HG03460 (cell line): ENCODE measurements at regions not wholly inside any gene's neighbourhood (a gene's known extent, or its start where the extent isn't known, plus 50 kb on each side); places are given as distances from the start of the nearest gene placed in this dataset.
"Not testable (repeated sequence)": the region's sequence is repeated elsewhere in the genome, so short reads cannot be mapped to it uniquely, and the experiment has no call there.

ENCODE experiments used
- ATAC-seq: cut with Tn5 transposase; IDR thresholded peaks from one replicate; pipeline ENCODE4 v1.9.1; 2021; ENCODE audit not compliant: unreplicated experiment

GRCh38 chr3:5348229-5348902 lies 160.9 kb downstream of the EDEM1 start:
- ATAC-seq, result no peak

- no peak for ATAC-seq
These were observed 161.8 kb downstream of the EDEM1 start for GRCh38 chr3:5349343-5349742.

DNA sequence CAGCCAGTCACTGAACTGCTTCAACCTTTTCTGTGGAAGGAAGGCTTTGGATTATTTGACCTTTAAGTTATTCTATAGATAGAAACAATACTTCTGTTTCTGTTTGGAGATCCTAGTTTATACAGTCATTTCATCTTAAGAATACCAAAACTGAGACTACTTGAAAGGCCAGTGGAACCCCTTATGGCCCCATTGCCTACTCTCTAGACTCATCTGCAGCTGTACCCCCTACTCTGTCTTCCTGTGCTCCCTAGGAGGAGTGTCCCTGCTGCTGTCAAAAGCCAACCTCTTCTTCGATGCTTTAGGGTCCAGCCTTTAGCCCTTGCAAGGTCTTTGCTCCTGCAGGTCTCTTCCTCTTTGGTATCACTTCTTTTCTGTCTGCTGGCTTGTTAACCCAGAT lies 169.6 kb downstream of the EDEM1 start:
- no peak for ATAC-seq

DNA sequence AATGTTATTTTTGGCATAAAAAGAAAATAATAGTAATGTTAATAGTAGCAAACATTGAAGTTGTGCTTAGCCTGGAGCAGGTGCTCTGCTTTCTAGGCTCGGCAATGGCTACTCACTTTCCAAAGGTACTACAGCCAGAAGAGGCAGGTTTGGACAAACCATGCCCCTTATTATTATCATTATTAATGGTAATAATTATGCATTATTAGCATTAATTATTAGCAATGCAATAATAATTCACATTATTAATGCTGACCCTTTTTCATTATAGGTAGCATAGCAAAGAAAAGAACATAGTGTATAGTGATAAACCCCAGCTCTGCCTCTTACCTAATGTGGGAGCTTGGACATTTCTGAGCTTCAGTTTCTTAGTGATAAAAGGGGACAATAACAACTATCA lies 171.4 kb downstream of the EDEM1 start:
- no peak for ATAC-seq

- no peak for ATAC-seq
These were observed 172.9 kb downstream of the EDEM1 start for GRCh38 chr3:5360453-5360852.

- ATAC-seq, result no peak
These were observed 179.2 kb downstream of the EDEM1 start for GRCh38 chr3:5366746-5367145.

- ATAC-seq, result not testable (repeated sequence)
These were observed 184.0 kb downstream of the EDEM1 start for GRCh38 chr3:5371555-5371954.

GRCh38 chr3:5376761-5377160 lies 189.3 kb downstream of the EDEM1 start:
- no peak for ATAC-seq

DNA sequence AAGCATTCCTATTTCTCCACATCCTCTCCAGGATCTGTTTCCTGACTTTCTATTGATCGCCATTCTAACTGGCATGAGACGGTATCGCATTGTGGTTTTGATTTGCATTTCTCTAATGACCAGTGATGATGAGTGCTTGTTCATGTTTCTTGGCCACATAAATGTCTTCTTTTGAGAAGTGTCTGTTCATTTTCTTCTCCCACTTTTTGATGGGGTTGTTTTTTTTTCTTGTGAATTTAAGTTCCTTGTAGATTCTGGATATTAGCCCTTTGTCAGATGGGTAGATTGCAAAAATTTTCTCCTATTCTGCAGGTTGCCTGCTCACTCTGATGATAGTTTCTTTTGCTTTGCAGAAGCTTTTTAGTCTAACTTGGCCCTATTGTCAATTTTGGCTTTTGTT lies 191.8 kb downstream of the EDEM1 start:
- not testable (repeated sequence) for ATAC-seq

- ATAC-seq, result not testable (repeated sequence)
These were observed 196.2 kb downstream of the EDEM1 start for GRCh38 chr3:5383486-5384263.

DNA sequence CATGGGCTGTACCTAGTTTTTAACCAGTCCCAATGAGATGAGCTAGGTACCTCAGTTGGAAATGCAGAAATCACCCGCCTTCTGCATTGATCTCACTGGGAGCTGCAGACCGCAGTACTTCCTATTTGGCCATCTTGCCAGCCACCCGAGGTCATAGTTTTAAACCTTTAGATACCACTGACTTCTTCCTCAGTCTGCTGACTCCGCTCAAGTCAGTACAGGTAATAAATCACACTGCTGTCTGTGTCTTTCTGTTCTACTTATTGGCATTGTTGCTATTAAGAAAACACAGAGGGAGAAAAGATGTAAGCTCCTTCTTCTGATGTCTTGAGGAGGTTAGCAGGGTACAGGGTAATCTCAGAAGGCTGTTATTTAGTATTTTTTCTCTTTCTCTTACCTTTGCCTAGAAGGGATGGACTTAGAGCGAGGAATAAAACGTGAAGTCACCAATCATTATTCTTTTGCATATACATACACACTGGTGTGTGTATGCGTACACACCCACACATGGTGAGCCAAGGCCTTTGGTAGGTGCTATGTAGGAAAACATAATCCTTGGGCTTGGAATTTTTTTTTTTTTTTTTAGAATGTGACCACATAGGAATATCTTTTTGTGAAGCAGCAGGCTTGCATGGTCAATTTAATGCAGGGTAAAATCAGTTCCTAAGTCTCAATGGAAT lies 197.2 kb downstream of the EDEM1 start:
- ATAC-seq, result no peak

GRCh38 chr3:5388091-5388490 lies 200.6 kb downstream of the EDEM1 start:
- no peak for ATAC-seq

DNA sequence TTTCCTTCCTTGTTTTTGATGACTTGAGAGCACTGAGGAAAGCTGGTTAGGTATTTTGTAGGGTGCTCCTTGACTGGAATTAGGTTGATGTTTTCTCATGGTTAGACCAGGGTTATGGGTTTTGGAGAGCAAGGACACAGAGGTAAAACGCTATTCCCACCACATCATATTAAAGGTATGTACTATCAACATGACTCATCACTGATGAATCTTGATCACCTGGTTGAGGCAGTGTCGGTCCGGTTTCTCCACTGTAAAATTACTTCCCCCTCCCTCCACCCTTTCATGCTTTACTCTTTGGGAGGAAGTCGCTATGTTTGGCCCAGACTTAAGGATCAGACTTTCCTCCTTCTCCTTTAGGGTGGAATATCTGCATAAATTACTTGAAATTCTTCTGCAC lies 201.6 kb downstream of the EDEM1 start:
- no peak for ATAC-seq

- no peak for ATAC-seq
These were observed 202.7 kb downstream of the EDEM1 start for GRCh38 chr3:5390221-5390620.

DNA sequence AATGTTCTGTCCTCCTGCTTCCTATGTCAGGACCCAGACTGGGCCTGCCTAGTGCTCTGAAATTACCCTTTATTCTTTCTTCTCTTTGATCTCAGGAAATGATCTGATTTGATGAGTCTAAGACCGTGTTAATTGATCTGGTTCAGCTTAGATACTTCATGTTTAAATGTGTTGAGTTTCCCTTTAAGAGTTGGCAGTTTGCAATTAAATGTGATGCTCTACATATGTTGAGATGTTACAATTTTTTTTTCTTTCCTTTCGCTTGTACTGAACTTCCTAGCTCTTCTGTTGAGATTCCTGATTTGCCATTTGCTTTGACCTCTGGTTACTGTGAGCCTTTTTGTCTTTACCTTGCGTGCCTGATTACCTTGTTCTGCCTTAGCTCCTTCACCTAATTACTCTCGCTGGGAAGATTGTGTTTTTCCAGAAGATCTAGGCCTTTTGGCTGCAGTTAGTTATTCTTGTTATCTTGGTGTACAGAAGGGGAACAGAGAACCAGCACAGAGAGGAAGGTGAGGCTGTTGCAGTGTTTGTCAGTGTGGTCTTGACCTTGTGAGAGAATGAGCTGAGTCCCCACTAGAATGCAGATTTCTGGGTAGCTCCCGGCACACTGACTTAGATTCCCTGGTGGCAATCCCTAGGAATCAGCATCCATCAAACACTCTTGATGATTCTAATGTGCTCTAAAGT lies 203.6 kb downstream of the EDEM1 start:
- no peak for ATAC-seq

GRCh38 chr3:5401002-5401401 lies 213.5 kb downstream of the EDEM1 start:
- no peak for ATAC-seq

DNA sequence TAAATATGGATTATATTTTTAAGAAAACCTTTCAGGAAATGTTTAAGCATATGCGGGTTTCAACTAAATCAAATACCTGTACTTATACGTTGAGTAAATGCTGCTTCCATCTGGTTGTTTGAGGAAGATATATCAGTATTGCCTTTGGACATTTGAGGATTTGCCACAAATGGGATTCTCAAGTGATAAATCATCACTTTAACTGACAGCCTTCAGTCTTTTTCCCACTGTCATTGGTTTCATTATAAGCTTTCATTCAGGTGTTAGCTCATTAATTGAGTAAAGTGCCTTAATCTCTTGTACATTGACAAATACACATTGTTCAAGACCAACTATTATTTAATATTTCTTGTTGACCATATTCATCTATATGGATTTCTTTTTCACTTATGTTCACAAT lies 217.2 kb downstream of the EDEM1 start:
- ATAC-seq, result no peak

GRCh38 chr3:5411786-5412185 lies 224.3 kb downstream of the EDEM1 start:
- ATAC-seq, result no peak

GRCh38 chr3:5423076-5423475 lies 235.6 kb downstream of the EDEM1 start:
- ATAC-seq, result no peak

DNA sequence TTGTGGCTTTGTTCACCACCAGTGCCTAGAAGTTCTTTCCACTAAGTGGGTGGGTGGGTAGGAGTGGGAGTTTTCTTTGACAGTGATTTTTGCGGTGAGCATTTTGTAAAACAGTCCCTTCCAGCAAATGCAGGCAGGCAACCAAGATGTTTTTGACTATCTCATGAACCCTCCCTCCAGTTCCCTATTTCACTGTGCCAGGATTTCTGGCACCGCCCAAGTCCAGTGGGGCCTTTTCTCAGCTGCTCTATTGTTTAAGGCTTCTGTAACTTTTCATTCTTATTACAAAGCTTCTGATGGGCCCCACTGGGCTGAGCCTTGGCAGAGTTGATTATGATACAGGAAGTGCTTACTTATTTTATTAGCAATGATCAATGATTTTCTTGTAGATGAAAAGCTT lies 236.0 kb downstream of the EDEM1 start:
- no peak for ATAC-seq

- no peak for ATAC-seq
These were observed 237.9 kb downstream of the EDEM1 start for GRCh38 chr3:5425371-5425770.
